AG09309 (cell line): ENCODE measurements at regions not wholly inside any gene's neighbourhood (a gene's known extent, or its start where the extent isn't known, plus 50 kb on each side); places are given as distances from the start of the nearest gene placed in this dataset.

Source experiments
- DNase-seq: peaks from one replicate; pipeline ENCODE4 v3.0.0-alpha.2; 2010; ENCODE audit warnings: low read depth
- H3K4me3 ChIP-seq: 2 replicates; pipeline ENCODE4 v1.5.1; 2011; ENCODE audit warnings: mild to moderate bottlenecking, low read depth, low read length, moderate library complexity; ENCODE audit not compliant: control insufficient read depth
- CTCF ChIP-seq: IDR thresholded peaks from 2 replicates; pipeline ENCODE4 v1.5.1; 2011; ENCODE audit warnings: mild to moderate bottlenecking, low read depth, low read length, inconsistent platforms; ENCODE audit not compliant: insufficient read depth, control insufficient read depth; ENCODE audit errors: missing control alignments

GRCh38 chr5:164184158-164184557 lies 678.7 kb downstream of the MAT2B start:
- no peak overlapping the region for H3K4me3 ChIP-seq
- DNase-seq = no peak
- no peak for TF ChIP-seq CTCF

- TF ChIP-seq CTCF = no peak
- H3K4me3 ChIP-seq = no peak overlapping the region
- no peak for DNase-seq
Measured at GRCh38 chr5:164185000-164185399, 679.6 kb downstream of the MAT2B start.

GRCh38 chr5:164186550-164186949 lies 681.1 kb downstream of the MAT2B start:
- no peak for DNase-seq
- no peak for TF ChIP-seq CTCF
- H3K4me3 ChIP-seq = no peak overlapping the region

GRCh38 chr5:164187785-164188184 lies 682.4 kb downstream of the MAT2B start:
- no peak for DNase-seq
- no peak for TF ChIP-seq CTCF
- H3K4me3 ChIP-seq = no peak overlapping the region

GRCh38 chr5:164188733-164189148 lies 683.3 kb downstream of the MAT2B start:
- no peak for DNase-seq
- no peak for TF ChIP-seq CTCF
- no peak overlapping the region for H3K4me3 ChIP-seq

GRCh38 chr5:164191240-164191639 lies 685.8 kb downstream of the MAT2B start:
- TF ChIP-seq CTCF = no peak
- H3K4me3 ChIP-seq = no peak overlapping the region
- no peak for DNase-seq

GRCh38 chr5:164202338-164202737 lies 696.9 kb downstream of the MAT2B start:
- no peak overlapping the region for H3K4me3 ChIP-seq
- DNase-seq = no peak
- TF ChIP-seq CTCF = no peak
